Nephron (organoid): ENCODE measurements at regions not wholly inside any gene's neighbourhood (a gene's known extent, or its start where the extent isn't known, plus 50 kb on each side); places are given as distances from the start of the nearest gene placed in this dataset.

ENCODE experiments used
- H3K27ac Mint-ChIP-seq, 3 experiments: 2 replicates each; pipeline ENCODE4 v1.8.0; 2020; ENCODE audit warnings: mixed read lengths in 3 of 3, mild to moderate bottlenecking in 2 of 3, moderate library complexity in 1 of 3
- H3K27me3 Mint-ChIP-seq: 2 replicates; pipeline ENCODE4 v1.8.0; 2021; ENCODE audit warnings: low read depth, mild to moderate bottlenecking, moderate library complexity, mixed read lengths
- H3K36me3 Mint-ChIP-seq: 2 replicates; pipeline ENCODE4 v1.8.0; 2020; ENCODE audit warnings: low read depth, mixed read lengths
- H3K4me1 Mint-ChIP-seq: 2 replicates; pipeline ENCODE4 v1.8.0; 2020; ENCODE audit warnings: mixed read lengths
- H3K4me3 Mint-ChIP-seq, 3 experiments: 2 replicates each; pipeline ENCODE4 v1.8.0; 2020; ENCODE audit warnings: mild to moderate bottlenecking in 3 of 3, mixed read lengths in 3 of 3, moderate library complexity in 2 of 3
- H3K9me3 Mint-ChIP-seq: 2 replicates; pipeline ENCODE4 v1.8.0; 2020; ENCODE audit warnings: mixed read lengths
- CTCF ChIP-seq, 3 experiments: fragments of 200-600 bp; sonication (generic); IDR thresholded peaks; one replicate each; pipeline ENCODE4 v1.5.0; 2021; ENCODE audit warnings: antibody characterized with exemption in 3 of 3; ENCODE audit not compliant: unreplicated experiment in 3 of 3

GRCh38 chr21:41576013-41576615, 68.2 kb upstream of the TMPRSS2 start:
- Mint-ChIP-seq H3K27me3 (peaks cover 8% of the 10 kb centered on the region), H3K4me1 (no peaks in the 10 kb centered on the region), H3K4me3 (no peak overlapping the region), H3K36me3 (no peaks in the 10 kb centered on the region), H3K27ac (no peak overlapping the region), H3K9me3 (peaks cover 39% of the 10 kb centered on the region)
- no peak for TF ChIP-seq CTCF (IDR thresholded peaks at IDR 0.05; ENCODE audit: unreplicated experiment in 3 of 3)

DNA sequence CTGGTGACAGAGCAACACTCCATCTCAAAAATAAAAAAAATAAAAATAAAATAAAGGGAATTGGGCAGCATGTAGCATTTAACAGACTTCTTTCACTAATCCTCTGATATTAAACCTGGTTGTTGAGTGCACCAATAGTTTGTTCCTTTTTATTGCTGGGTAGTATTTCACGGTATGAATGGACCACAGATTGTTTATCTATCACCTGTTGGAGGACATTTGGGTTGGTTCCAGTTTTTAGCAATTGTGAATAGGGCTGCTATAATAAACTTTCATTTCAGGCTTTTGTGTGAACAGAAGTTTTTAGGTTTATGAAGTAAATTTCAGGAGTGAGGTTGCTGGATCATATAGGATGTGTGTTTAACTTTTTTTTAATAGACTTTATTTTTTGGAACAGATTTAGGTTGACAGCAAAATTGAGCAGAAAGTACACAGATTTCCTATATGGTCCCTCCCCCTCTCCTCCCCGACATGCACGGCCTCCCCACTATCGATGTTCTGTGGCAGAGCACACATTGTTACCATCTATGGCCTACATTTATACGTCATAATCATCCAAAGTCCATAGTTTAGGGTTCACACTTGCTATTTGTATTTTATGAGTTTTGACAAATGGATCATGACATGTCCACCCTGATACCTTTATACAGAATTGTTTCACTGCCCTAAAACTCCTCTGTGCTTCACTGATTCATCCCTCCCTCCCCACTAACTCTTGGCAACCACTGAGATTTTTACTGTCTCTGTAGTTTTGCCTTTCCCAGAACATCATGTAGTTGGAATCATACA, 66.1 kb upstream of the TMPRSS2 start:
- Mint-ChIP-seq H3K27ac (no peak overlapping the region), H3K9me3 (peaks cover 37% of the 10 kb centered on the region), H3K36me3 (no peaks in the 10 kb centered on the region), H3K4me1 (no peaks in the 10 kb centered on the region), H3K27me3 (peaks cover 3% of the 10 kb centered on the region), H3K4me3 (no peak overlapping the region)
- TF ChIP-seq CTCF (IDR thresholded peaks at IDR 0.05; ENCODE audit: unreplicated experiment in 3 of 3): no peak

GRCh38 chr21:41571938-41572510, 64.1 kb upstream of the TMPRSS2 start:
- H3K4me3 Mint-ChIP-seq: no peak overlapping the region
- H3K36me3 Mint-ChIP-seq: no peaks in the 10 kb centered on the region
- H3K9me3 Mint-ChIP-seq: peaks cover 20% of the 10 kb centered on the region
- H3K27ac Mint-ChIP-seq: no peak overlapping the region
- no peak for TF ChIP-seq CTCF (IDR thresholded peaks at IDR 0.05; ENCODE audit: unreplicated experiment in 3 of 3)
- H3K4me1 Mint-ChIP-seq: no peaks in the 10 kb centered on the region
- H3K27me3 Mint-ChIP-seq: peaks cover 3% of the 10 kb centered on the region

- no peaks in the 10 kb centered on the region for H3K36me3 Mint-ChIP-seq
- H3K27me3 Mint-ChIP-seq: peaks cover 6% of the 10 kb centered on the region
- no peak for TF ChIP-seq CTCF (IDR thresholded peaks at IDR 0.05; ENCODE audit: unreplicated experiment in 3 of 3)
- H3K4me3 Mint-ChIP-seq: no peak overlapping the region
- peaks cover 19% of the 10 kb centered on the region for H3K9me3 Mint-ChIP-seq
- H3K27ac Mint-ChIP-seq: no peak overlapping the region
- H3K4me1 Mint-ChIP-seq: no peaks in the 10 kb centered on the region
These were observed 62.9 kb upstream of the TMPRSS2 start for GRCh38 chr21:41570791-41571355.

- peaks cover 8% of the 10 kb centered on the region for H3K9me3 Mint-ChIP-seq
- peaks cover 3% of the 10 kb centered on the region for H3K27me3 Mint-ChIP-seq
- H3K36me3 Mint-ChIP-seq: no peaks in the 10 kb centered on the region
- no peaks in the 10 kb centered on the region for H3K4me1 Mint-ChIP-seq
- H3K4me3 Mint-ChIP-seq: no peak overlapping the region
- H3K27ac Mint-ChIP-seq: no peak overlapping the region
- no peak for TF ChIP-seq CTCF (IDR thresholded peaks at IDR 0.05; ENCODE audit: unreplicated experiment in 3 of 3)
These were observed 60.8 kb upstream of the TMPRSS2 start for GRCh38 chr21:41568606-41569385.
